SK-N-SH treated with all-trans-retinoic acid at 6 μM for 48 hours (cell line): ENCODE measurements at regions not wholly inside any gene's neighbourhood (a gene's known extent, or its start where the extent isn't known, plus 50 kb on each side); places are given as distances from the start of the nearest gene placed in this dataset.

Source experiments
- ATAC-seq: fragments of 200-7000 bp; cut with Tn5 transposase; 3 replicates; pipeline ENCODE4 v1.9.1; 2020; ENCODE audit warnings: mild to moderate bottlenecking, moderate library complexity
- ARNTL ChIP-seq: fragments of 450-650 bp; formaldehyde crosslinking; IDR thresholded peaks from 2 replicates; pipeline ENCODE4 v1.5.0; 2020; ENCODE audit warnings: low read depth, mild to moderate bottlenecking, moderate library complexity, borderline replicate concordance
- BACH2 ChIP-seq: fragments of 250-450 bp; sonication (Bioruptor Pico); IDR thresholded peaks from 2 replicates; pipeline ENCODE4 v1.9.0; 2021; ENCODE audit warnings: mild to moderate bottlenecking, borderline replicate concordance
- CSRNP3 ChIP-seq: fragments of 250-450 bp; sonication (Bioruptor Pico); IDR thresholded peaks from 2 replicates; pipeline ENCODE4 v1.5.1; 2021; ENCODE audit warnings: mild to moderate bottlenecking, moderate library complexity
- ESRRG ChIP-seq: fragments of 250-450 bp; sonication (Bioruptor Pico); IDR thresholded peaks from 2 replicates; pipeline ENCODE4 v1.6.1; 2021; ENCODE audit warnings: mild to moderate bottlenecking
- GLIS3 ChIP-seq: fragments of 250-450 bp; sonication (Bioruptor Pico); IDR thresholded peaks from 2 replicates; pipeline ENCODE4 v1.5.0; 2020; ENCODE audit warnings: mild to moderate bottlenecking, moderate library complexity
- OSR1 ChIP-seq: fragments of 250-450 bp; sonication (Bioruptor Pico); IDR thresholded peaks from 2 replicates; pipeline ENCODE4 v1.8.0; 2022; ENCODE audit warnings: moderate library complexity, mild to moderate bottlenecking, inconsistent platforms
- POU6F1 ChIP-seq: fragments of 250-450 bp; sonication (Bioruptor Pico); IDR thresholded peaks from 2 replicates; pipeline ENCODE4 v1.8.0; 2021; ENCODE audit warnings: low read depth, mild to moderate bottlenecking, moderate library complexity, borderline replicate concordance
- PPARA ChIP-seq: fragments of 250-450 bp; sonication (Bioruptor Pico); IDR thresholded peaks from 2 replicates; pipeline ENCODE4 v1.5.0; 2020; ENCODE audit warnings: mild to moderate bottlenecking, borderline replicate concordance
- RARB ChIP-seq: fragments of 250-450 bp; sonication (Bioruptor Pico); IDR thresholded peaks from 2 replicates; pipeline ENCODE4 v1.8.0; 2021; ENCODE audit warnings: mild to moderate bottlenecking, moderate library complexity
- SNAI2 ChIP-seq: fragments of 250-450 bp; sonication (Bioruptor Pico); IDR thresholded peaks from 2 replicates; pipeline ENCODE4 v1.5.0; 2020; ENCODE audit warnings: mild to moderate bottlenecking, moderate library complexity
- TCF4 ChIP-seq: fragments of 250-450 bp; sonication (Bioruptor Pico); IDR thresholded peaks from 2 replicates; pipeline ENCODE4 v1.8.0; 2021; ENCODE audit warnings: mild to moderate bottlenecking, moderate library complexity, borderline replicate concordance
- TOX ChIP-seq: fragments of 250-450 bp; sonication (Bioruptor Pico); IDR thresholded peaks from 2 replicates; pipeline ENCODE4 v1.8.0; 2021; ENCODE audit warnings: mild to moderate bottlenecking, moderate library complexity, borderline replicate concordance
- ZC3H10 ChIP-seq: fragments of 250-450 bp; sonication (Bioruptor Pico); IDR thresholded peaks from 2 replicates; pipeline ENCODE4 v1.5.1; 2021; ENCODE audit warnings: mild to moderate bottlenecking, moderate library complexity
- ZFP3 ChIP-seq: fragments of 250-450 bp; sonication (Bioruptor Pico); IDR thresholded peaks from 2 replicates; pipeline ENCODE4 v1.5.0; 2020; ENCODE audit warnings: mild to moderate bottlenecking, moderate library complexity
- ZFP30 ChIP-seq: fragments of 450-650 bp; formaldehyde crosslinking; IDR thresholded peaks from 2 replicates; pipeline ENCODE4 v1.5.0; 2022; ENCODE audit warnings: mild to moderate bottlenecking, moderate library complexity
- ZNF565 ChIP-seq: fragments of 450-650 bp; formaldehyde crosslinking; conservative IDR thresholded peaks from 2 replicates; pipeline ENCODE4 v1.5.0; 2020; ENCODE audit warnings: low read depth, mild to moderate bottlenecking, moderate library complexity
- ZNF70 ChIP-seq: fragments of 450-650 bp; formaldehyde crosslinking; IDR thresholded peaks from 2 replicates; pipeline ENCODE4 v1.5.0; 2020; ENCODE audit warnings: mild to moderate bottlenecking, moderate library complexity
- ZNF8 ChIP-seq: fragments of 450-650 bp; formaldehyde crosslinking; IDR thresholded peaks from 2 replicates; pipeline ENCODE4 v1.5.0; 2020; ENCODE audit warnings: mild to moderate bottlenecking, moderate library complexity
- TF ChIP-seq, protein P1 (sequence below): fragments of 250-450 bp; sonication (Bioruptor Pico); IDR thresholded peaks from 2 replicates; pipeline ENCODE4 v1.8.0; 2020; ENCODE audit warnings: mild to moderate bottlenecking, moderate library complexity, borderline replicate concordance
- TF ChIP-seq, protein P2 (sequence below): fragments of 250-450 bp; sonication (Bioruptor Pico); IDR thresholded peaks from 2 replicates; pipeline ENCODE4 v1.5.0; 2020; ENCODE audit warnings: mild to moderate bottlenecking, moderate library complexity

DNA sequence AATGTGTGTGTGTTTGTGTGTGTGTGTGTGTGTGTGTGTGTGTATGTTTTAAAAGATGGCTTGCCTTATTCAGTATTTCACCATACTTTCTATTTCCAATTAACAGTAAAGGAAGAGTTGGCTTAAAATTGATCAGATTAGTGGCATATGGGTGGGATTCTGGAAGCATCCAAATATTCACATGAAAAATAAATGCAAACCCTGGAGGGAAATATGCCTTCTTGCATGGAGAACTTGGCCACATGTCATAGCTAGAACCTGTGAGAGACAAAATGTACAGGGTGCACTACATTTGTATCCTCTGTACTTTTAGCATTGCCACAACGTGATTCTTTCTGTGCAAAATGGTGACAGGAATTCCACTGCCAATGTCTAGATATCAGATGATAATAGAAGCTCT, 589.6 kb downstream of the ZNF674 start:
- no peak for ATAC-seq
- TF ChIP-seq ARNTL (CRISPR knock-in tag), result no peak
- TF ChIP-seq CSRNP3 (CRISPR knock-in tag), result no peak
- TF ChIP-seq TOX (CRISPR knock-in tag), result no peak
- no peak for TF ChIP-seq ESRRG (CRISPR knock-in tag)

GRCh38 chrX:45954026-45954425, 591.2 kb downstream of the ZNF674 start:
- ATAC-seq, result no peak
- TF ChIP-seq ZC3H10, result no peak
- no peak for TF ChIP-seq ZFP30
- TF ChIP-seq TOX (CRISPR knock-in tag), result no peak
- no peak for TF ChIP-seq ZNF70 (CRISPR knock-in tag)
- no peak for TF ChIP-seq OSR1
- no peak for TF ChIP-seq BACH2 (CRISPR knock-in tag)
- TF ChIP-seq PPARA (CRISPR knock-in tag), result no peak
- no peak for TF ChIP-seq ZNF565 (CRISPR knock-in tag)

- no peak for ATAC-seq
- TF ChIP-seq PPARA (CRISPR knock-in tag), result no peak
Measured at GRCh38 chrX:45952030-45952429, 593.2 kb downstream of the ZNF674 start.

- ATAC-seq, result no peak
- no peak for TF ChIP-seq SNAI2 (CRISPR knock-in tag)
- no peak for TF ChIP-seq ZNF70 (CRISPR knock-in tag)
- TF ChIP-seq, protein P1, sequence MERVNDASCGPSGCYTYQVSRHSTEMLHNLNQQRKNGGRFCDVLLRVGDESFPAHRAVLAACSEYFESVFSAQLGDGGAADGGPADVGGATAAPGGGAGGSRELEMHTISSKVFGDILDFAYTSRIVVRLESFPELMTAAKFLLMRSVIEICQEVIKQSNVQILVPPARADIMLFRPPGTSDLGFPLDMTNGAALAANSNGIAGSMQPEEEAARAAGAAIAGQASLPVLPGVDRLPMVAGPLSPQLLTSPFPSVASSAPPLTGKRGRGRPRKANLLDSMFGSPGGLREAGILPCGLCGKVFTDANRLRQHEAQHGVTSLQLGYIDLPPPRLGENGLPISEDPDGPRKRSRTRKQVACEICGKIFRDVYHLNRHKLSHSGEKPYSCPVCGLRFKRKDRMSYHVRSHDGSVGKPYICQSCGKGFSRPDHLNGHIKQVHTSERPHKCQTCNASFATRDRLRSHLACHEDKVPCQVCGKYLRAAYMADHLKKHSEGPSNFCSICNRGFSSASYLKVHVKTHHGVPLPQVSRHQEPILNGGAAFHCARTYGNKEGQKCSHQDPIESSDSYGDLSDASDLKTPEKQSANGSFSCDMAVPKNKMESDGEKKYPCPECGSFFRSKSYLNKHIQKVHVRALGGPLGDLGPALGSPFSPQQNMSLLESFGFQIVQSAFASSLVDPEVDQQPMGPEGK (CRISPR knock-in tag), result no peak
- TF ChIP-seq POU6F1 (CRISPR knock-in tag), result no peak
- no peak for TF ChIP-seq ESRRG (CRISPR knock-in tag)
- TF ChIP-seq ZFP30, result no peak
- TF ChIP-seq, protein P2, sequence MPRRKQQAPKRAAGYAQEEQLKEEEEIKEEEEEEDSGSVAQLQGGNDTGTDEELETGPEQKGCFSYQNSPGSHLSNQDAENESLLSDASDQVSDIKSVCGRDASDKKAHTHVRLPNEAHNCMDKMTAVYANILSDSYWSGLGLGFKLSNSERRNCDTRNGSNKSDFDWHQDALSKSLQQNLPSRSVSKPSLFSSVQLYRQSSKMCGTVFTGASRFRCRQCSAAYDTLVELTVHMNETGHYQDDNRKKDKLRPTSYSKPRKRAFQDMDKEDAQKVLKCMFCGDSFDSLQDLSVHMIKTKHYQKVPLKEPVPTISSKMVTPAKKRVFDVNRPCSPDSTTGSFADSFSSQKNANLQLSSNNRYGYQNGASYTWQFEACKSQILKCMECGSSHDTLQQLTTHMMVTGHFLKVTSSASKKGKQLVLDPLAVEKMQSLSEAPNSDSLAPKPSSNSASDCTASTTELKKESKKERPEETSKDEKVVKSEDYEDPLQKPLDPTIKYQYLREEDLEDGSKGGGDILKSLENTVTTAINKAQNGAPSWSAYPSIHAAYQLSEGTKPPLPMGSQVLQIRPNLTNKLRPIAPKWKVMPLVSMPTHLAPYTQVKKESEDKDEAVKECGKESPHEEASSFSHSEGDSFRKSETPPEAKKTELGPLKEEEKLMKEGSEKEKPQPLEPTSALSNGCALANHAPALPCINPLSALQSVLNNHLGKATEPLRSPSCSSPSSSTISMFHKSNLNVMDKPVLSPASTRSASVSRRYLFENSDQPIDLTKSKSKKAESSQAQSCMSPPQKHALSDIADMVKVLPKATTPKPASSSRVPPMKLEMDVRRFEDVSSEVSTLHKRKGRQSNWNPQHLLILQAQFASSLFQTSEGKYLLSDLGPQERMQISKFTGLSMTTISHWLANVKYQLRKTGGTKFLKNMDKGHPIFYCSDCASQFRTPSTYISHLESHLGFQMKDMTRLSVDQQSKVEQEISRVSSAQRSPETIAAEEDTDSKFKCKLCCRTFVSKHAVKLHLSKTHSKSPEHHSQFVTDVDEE (CRISPR knock-in tag), result no peak
- no peak for TF ChIP-seq CSRNP3 (CRISPR knock-in tag)
- no peak for TF ChIP-seq ZFP3 (CRISPR knock-in tag)
- TF ChIP-seq TCF4, result no peak
- TF ChIP-seq TOX (CRISPR knock-in tag), result no peak
- no peak for TF ChIP-seq ZC3H10
- no peak for TF ChIP-seq ARNTL (CRISPR knock-in tag)
- no peak for TF ChIP-seq RARB (CRISPR knock-in tag)
- TF ChIP-seq BACH2 (CRISPR knock-in tag), result no peak
- no peak for TF ChIP-seq ZNF8 (CRISPR knock-in tag)
- no peak for TF ChIP-seq GLIS3 (CRISPR knock-in tag)
Measured at GRCh38 chrX:45935408-45935807, 609.8 kb downstream of the ZNF674 start.
